ENCODE measurements at regions not wholly inside any gene's neighbourhood (a gene's known extent, or its start where the extent isn't known, plus 50 kb on each side); places are given as distances from the start of the nearest gene placed in this dataset.
A peak's percentile ranks its signal among the peaks of the same experiment; 100 is the strongest.

DNA sequence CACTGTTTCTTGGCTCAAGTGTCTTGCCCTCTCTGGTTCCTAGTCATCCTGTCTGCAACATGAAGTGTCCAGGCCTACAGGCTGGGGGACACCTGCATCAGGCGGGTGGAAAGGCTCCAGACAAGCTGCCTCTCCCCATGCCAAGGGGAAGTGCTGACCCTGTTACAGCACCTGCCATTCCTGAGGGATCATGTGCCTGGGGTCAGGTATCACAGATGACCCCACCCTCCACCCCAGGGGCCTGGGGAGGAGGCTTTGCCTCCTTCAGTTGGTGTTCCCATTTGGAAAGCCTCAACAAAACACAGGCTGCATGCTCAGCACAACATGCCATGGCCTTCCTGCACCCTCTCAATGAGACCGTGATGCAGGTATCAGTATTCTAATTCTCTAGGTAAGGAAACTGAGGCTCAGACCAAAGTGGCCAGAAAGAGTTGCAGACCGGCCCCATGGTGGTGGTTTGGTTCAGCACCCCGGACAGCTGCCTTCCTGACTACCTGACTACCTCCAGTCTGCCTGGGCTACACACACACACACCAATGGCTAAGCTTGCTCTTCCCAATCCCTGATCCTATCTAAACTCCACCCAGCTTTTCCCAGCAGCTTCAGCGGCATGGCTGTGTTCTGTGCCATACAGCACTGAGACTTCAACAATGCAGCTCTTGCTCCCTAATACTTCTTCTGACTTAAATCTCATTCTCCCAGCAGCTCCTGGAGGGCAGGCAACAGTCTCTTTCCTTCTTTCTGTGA, 69.7 kb upstream of the LINGO1 start (continued):
- no peak for TF ChIP-seq SIX5 (IDR thresholded peaks at IDR 0.05; ENCODE audit: low read depth, low read length)
- TF ChIP-seq BACH1 (IDR thresholded peaks at IDR 0.05; ENCODE audit: low read length): no peak
- TF ChIP-seq HDAC2 (IDR thresholded peaks at IDR 0.05; ENCODE audit: borderline replicate concordance in 1 of 2, low read depth in 2 of 2, low read length in 2 of 2): peak in 1 of 2 experiments; percentile 37; a peak in 1 of 4 replicates
- no peak for TF ChIP-seq TEAD4 (IDR thresholded peaks at IDR 0.05; ENCODE audit: low read depth, low read length)
- TF ChIP-seq TAF1 (IDR thresholded peaks at IDR 0.05; ENCODE audit: low read depth, low read length): no peak
- TF ChIP-seq, protein P1, sequence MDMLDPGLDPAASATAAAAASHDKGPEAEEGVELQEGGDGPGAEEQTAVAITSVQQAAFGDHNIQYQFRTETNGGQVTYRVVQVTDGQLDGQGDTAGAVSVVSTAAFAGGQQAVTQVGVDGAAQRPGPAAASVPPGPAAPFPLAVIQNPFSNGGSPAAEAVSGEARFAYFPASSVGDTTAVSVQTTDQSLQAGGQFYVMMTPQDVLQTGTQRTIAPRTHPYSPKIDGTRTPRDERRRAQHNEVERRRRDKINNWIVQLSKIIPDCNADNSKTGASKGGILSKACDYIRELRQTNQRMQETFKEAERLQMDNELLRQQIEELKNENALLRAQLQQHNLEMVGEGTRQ (IDR thresholded peaks at IDR 0.05; ENCODE audit: low read length): no peak
- TF ChIP-seq POU5F1 (IDR thresholded peaks at IDR 0.05; ENCODE audit: low read depth, low read length): no peak
- TF ChIP-seq SP1 (IDR thresholded peaks at IDR 0.05; ENCODE audit: low read depth, low read length): peak; percentile 88
- no peak for TF ChIP-seq ZNF274 (IDR thresholded peaks at IDR 0.05; ENCODE audit: borderline replicate concordance, extremely low read depth, low read length)
- TF ChIP-seq TAF7 (optimal IDR thresholded peaks at IDR 0.05; ENCODE audit: borderline replicate concordance, low read depth, low read length): no peak
- TF ChIP-seq CBX8 (IDR thresholded peaks at IDR 0.05; ENCODE audit: borderline replicate concordance, low read depth, low read length): no peak
- TF ChIP-seq KDM4A (IDR thresholded peaks at IDR 0.05; ENCODE audit: low read depth, low read length, severe bottlenecking): no peak
- TF ChIP-seq POLR2AphosphoS5 (IDR thresholded peaks at IDR 0.05; ENCODE audit: low read depth, low read length): no peak
- TF ChIP-seq EZH2 (IDR thresholded peaks at IDR 0.05; ENCODE audit: low read depth, low read length, severe bottlenecking): no peak
- TF ChIP-seq GTF2F1 (IDR thresholded peaks at IDR 0.05; ENCODE audit: borderline replicate concordance, low read depth, low read length): no peak
- no peak for TF ChIP-seq TCF12 (IDR thresholded peaks at IDR 0.05; ENCODE audit: low read depth, low read length)
- no peak for TF ChIP-seq BCL11A (IDR thresholded peaks at IDR 0.05; ENCODE audit: low read depth in 2 of 2, low read length in 2 of 2)
- no peak for TF ChIP-seq PHF8 (conservative IDR thresholded peaks at IDR 0.05; ENCODE audit: low read depth, low read length)

Data from H1 (cell line).